ENCODE measurements at regions not wholly inside any gene's neighbourhood (a gene's known extent, or its start where the extent isn't known, plus 50 kb on each side); places are given as distances from the start of the nearest gene placed in this dataset.

DNA sequence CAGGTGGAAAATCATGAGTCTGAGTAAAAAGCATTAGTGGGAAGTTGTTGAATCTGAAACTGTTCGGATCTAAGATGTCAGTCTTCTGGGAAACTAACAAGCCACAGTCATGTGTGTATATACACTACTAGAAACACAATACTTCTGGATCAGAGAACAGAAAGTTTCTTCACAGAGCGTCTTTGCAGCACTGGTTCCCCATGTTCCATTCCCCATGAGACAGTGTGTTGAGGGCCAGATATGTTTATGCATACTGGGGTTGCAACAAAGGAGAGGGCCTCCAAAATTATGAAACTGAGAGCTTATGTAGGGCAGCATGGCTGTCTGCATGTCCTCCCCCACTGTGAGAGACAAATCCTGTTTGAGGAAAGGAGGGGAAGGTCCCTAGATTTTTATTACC lies 295.0 kb upstream of the NAV3 start:
- no peaks in the 10 kb centered on the region for H3K9me3 Mint-ChIP-seq
- Histone ChIP-seq H3K4me3 (ENCODE audit: low read length) (no peak overlapping the region), H3K36me3 (ENCODE audit: control insufficient read depth, insufficient read depth, low read length) (no peaks in the 10 kb centered on the region), H3K27me3 (ENCODE audit: control insufficient read depth, insufficient read depth, low read length, poor library complexity, severe bottlenecking) (no peaks in the 10 kb centered on the region), H3K4me1 (ENCODE audit: control insufficient read depth, insufficient read depth, low read length) (no peaks in the 10 kb centered on the region), H3K9ac (ENCODE audit: extremely low read depth, low read length, poor library complexity, severe bottlenecking) (no peak overlapping the region), H3K27ac (ENCODE audit: low read depth, low read length) (no peak overlapping the region), H3K9me3 (ENCODE audit: control insufficient read depth, low read length) (no peaks in the 10 kb centered on the region)
- no peak overlapping the region for H3K4me3 Mint-ChIP-seq
- DNase-seq = no peak
- TF ChIP-seq, protein P1, sequence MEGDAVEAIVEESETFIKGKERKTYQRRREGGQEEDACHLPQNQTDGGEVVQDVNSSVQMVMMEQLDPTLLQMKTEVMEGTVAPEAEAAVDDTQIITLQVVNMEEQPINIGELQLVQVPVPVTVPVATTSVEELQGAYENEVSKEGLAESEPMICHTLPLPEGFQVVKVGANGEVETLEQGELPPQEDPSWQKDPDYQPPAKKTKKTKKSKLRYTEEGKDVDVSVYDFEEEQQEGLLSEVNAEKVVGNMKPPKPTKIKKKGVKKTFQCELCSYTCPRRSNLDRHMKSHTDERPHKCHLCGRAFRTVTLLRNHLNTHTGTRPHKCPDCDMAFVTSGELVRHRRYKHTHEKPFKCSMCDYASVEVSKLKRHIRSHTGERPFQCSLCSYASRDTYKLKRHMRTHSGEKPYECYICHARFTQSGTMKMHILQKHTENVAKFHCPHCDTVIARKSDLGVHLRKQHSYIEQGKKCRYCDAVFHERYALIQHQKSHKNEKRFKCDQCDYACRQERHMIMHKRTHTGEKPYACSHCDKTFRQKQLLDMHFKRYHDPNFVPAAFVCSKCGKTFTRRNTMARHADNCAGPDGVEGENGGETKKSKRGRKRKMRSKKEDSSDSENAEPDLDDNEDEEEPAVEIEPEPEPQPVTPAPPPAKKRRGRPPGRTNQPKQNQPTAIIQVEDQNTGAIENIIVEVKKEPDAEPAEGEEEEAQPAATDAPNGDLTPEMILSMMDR (conservative IDR thresholded peaks at IDR 0.05) = no peak
- 89 to 100% methylated on average over 1 to 2 of the region's 2 CpGs for WGBS, 2 experiments (ENCODE audit: insufficient coverage in 1 of 2, insufficient read length in 1 of 2)
- H3K27me3 Mint-ChIP-seq (ENCODE audit: insufficient read depth) = no peaks in the 10 kb centered on the region
- no peaks in the 10 kb centered on the region for H3K4me1 Mint-ChIP-seq
- H3K27ac Mint-ChIP-seq = no peak overlapping the region
- H3K36me3 Mint-ChIP-seq (ENCODE audit: low read depth) = no peaks in the 10 kb centered on the region

DNA sequence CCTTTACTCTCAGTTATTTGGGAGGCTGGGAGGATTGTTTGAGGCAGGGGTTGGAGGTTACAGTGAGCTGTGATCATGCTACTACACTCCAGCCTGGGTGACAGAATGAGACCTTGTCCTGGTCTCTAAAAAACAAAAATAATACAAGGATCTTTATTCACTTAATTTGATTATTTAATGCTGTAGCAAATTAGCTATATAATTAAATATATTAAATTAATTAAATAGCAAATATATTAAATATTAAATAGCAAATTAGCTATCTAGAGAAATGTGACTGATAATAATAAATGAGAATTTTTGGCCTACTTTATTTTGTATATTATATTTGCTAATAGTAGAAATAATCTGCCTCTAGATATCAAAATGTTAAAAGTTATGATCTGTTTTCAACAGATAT lies 298.8 kb upstream of the NAV3 start:
- TF ChIP-seq, protein P1 (conservative IDR thresholded peaks at IDR 0.05) = no peak
- H3K36me3 Mint-ChIP-seq (ENCODE audit: low read depth) = no peaks in the 10 kb centered on the region
- H3K4me1 ChIP-seq (ENCODE audit: control insufficient read depth, insufficient read depth, low read length) = no peaks in the 10 kb centered on the region
- no peak for DNase-seq
- no peaks in the 10 kb centered on the region for H3K9me3 ChIP-seq (ENCODE audit: control insufficient read depth, low read length)
- H3K27ac Mint-ChIP-seq = no peak overlapping the region
- no peak overlapping the region for H3K4me3 Mint-ChIP-seq
- no peaks in the 10 kb centered on the region for H3K27me3 ChIP-seq (ENCODE audit: control insufficient read depth, insufficient read depth, low read length, poor library complexity, severe bottlenecking)
- H3K4me3 ChIP-seq (ENCODE audit: low read length) = no peak overlapping the region
- no peaks in the 10 kb centered on the region for H3K27me3 Mint-ChIP-seq (ENCODE audit: insufficient read depth)
- no peaks in the 10 kb centered on the region for H3K36me3 ChIP-seq (ENCODE audit: control insufficient read depth, insufficient read depth, low read length)
- H3K27ac ChIP-seq (ENCODE audit: low read depth, low read length) = no peak overlapping the region
- H3K9me3 Mint-ChIP-seq = peaks cover 7% of the 10 kb centered on the region
- H3K4me1 Mint-ChIP-seq = no peaks in the 10 kb centered on the region
- H3K9ac ChIP-seq (ENCODE audit: extremely low read depth, low read length, poor library complexity, severe bottlenecking) = no peak overlapping the region

DNA sequence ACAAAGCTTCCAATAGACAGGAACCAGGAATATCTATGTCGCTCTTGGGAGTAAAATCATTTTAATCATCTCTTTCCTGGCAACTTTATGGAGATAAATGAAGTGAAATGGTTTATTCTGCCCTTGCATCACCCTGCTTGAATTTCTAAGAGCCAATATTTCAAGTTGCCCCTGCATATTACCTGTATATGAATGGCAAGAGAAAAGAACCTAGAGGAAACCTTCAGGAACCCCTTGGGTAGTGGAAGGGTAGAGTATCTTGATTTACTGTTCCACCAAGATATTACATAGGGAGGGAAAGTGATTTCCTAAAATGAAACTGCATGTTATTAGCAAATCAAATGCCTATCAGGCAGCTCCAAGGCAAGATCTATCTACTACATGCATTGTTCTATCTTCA lies 308.4 kb upstream of the NAV3 start:
- H3K4me1 Mint-ChIP-seq = no peaks in the 10 kb centered on the region
- no peak overlapping the region for H3K27ac Mint-ChIP-seq
- H3K4me3 Mint-ChIP-seq = no peak overlapping the region
- Histone ChIP-seq H3K27ac (ENCODE audit: low read depth, low read length) (no peak overlapping the region), H3K4me3 (ENCODE audit: low read length) (no peak overlapping the region), H3K36me3 (ENCODE audit: control insufficient read depth, insufficient read depth, low read length) (no peaks in the 10 kb centered on the region), H3K27me3 (ENCODE audit: control insufficient read depth, insufficient read depth, low read length, poor library complexity, severe bottlenecking) (peaks cover 31% of the 10 kb centered on the region), H3K9me3 (ENCODE audit: control insufficient read depth, low read length) (no peaks in the 10 kb centered on the region), H3K4me1 (ENCODE audit: control insufficient read depth, insufficient read depth, low read length) (peaks cover 4% of the 10 kb centered on the region), H3K9ac (ENCODE audit: extremely low read depth, low read length, poor library complexity, severe bottlenecking) (no peak overlapping the region)
- H3K9me3 Mint-ChIP-seq = no peaks in the 10 kb centered on the region
- no peak for DNase-seq
- TF ChIP-seq, protein P1 (conservative IDR thresholded peaks at IDR 0.05) = no peak
- 100% methylated on average over 1 of the region's 1 CpG; no CpG with 5 or more reads in 1 of the 2 experiments for WGBS, 2 experiments (ENCODE audit: insufficient coverage in 1 of 2, insufficient read length in 1 of 2)
- H3K27me3 Mint-ChIP-seq (ENCODE audit: insufficient read depth) = peaks cover 4% of the 10 kb centered on the region
- H3K36me3 Mint-ChIP-seq (ENCODE audit: low read depth) = no peaks in the 10 kb centered on the region
